CD4-positive, alpha-beta T cell treated with Interleukin-21 for 1 hour (primary cell): ENCODE measurements at regions not wholly inside any gene's neighbourhood (a gene's known extent, or its start where the extent isn't known, plus 50 kb on each side); places are given as distances from the start of the nearest gene placed in this dataset.
"Not testable (repeated sequence)": the region's sequence is repeated elsewhere in the genome, so short reads cannot be mapped to it uniquely, and the experiment has no call there.

ENCODE experiments used
- DNase-seq: peaks from one replicate; pipeline ENCODE4 v3.0.0-alpha.2; 2020

DNA sequence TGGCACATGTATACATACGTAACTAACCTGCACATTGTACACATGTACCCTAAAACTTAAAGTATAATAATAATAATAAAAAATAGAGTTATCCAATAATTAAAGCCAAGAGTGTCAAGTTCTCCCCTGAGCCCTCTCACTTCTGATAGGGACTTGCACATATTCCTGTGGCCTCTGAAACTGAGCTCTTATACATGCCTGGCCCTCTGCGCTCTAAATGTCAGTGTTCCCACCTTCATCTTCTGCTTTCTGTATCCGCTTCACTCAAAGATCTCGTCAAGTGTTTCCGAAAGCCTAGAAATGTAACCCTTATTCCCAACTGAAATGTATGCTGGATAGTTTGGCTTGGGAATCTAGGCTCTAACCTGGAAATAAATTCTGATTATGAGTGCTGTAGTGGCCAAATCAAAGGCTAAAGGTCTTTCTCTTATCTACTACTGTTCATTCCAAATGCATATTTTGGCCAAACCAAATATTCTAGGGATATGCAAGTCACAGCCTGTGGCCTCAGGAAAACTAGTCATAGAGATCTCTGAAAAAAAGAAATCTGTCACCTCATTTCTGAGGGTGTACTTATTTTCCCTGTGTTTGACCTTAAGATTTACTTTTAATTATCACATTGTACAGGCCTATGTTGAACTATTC, 99.5 kb upstream of the LYPLAL1 start:
- DNase-seq: no peak

DNA sequence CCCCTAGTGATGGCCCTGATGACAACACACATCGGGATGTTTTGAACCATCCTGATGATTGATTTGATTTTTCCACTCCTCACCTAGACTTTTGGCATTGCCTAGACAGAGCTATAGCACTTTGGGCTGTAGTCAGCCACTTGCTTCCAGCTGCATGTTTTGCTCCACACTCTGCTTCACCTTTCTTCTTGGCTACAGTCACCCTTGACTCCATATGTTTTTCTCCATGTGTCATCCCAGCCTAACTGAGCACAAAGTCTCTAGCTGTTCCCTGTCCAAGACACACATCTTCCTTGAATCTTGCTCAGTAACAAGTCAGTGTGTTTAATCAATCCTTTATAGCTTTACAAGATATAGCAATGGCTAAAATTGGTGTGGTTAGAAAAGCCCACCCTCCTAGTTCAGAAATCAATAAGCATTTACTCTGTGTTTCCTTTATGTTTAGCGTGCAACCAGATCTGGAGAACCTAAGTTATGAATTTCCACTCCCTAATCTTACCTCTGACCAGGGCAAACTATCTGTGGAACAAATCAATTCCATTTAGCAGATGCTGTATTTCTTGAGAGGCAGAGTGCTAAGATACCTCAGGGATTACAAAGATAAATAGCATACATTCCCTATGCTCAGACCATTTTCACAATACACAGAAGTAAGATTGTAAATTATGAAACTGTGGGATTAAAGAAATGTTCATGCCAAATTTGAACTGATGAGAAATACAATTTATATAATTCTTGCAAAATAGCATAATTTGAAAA, 98.4 kb upstream of the LYPLAL1 start:
- DNase-seq: no peak

DNA sequence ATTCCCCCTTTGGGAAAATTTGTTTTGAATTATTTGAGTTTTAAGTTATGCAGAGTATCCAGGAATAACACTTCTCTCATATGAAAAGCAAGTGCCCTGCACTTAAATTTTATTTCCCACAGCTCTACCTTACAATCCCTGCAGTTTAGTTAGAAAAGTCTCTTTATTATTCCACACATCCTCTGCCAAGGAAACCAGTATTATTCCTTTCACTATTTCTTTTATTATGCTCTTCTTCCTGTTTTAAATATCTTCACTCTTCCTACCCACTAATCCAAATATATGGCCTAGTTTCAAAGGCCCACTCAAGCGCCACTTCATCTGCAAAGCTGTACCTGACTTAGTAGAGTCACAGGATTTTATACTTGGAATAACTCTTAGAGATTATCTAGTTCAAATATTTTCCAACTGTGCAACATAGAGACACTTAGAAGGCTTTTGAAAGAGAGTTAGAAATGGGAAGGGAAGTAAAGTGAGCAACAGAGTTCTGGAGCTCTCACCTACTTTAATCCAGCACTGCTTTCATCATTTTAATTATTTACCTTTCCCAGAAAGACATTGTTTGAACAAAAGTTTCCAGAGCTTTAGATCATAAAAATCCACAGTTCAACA, 97.2 kb upstream of the LYPLAL1 start:
- DNase-seq: no peak

DNA sequence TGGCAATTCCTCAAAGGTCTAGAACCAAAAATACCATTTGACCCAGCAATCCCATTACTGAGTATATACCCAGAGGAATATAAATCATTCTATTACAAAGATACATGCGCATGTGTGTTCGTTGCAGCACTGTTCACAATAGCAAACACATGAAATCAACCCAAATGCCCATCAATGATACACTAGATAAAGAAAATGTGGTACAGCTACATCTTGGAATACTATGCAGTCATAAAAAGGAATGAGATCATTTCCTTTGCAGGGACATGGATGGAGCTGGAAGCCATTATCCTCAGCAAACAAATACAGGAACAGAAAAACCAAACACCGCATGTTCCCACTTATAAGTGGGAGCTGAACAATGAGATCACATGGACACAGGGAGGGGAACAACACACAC, 95.9 kb upstream of the LYPLAL1 start:
- not testable (repeated sequence) for DNase-seq

DNA sequence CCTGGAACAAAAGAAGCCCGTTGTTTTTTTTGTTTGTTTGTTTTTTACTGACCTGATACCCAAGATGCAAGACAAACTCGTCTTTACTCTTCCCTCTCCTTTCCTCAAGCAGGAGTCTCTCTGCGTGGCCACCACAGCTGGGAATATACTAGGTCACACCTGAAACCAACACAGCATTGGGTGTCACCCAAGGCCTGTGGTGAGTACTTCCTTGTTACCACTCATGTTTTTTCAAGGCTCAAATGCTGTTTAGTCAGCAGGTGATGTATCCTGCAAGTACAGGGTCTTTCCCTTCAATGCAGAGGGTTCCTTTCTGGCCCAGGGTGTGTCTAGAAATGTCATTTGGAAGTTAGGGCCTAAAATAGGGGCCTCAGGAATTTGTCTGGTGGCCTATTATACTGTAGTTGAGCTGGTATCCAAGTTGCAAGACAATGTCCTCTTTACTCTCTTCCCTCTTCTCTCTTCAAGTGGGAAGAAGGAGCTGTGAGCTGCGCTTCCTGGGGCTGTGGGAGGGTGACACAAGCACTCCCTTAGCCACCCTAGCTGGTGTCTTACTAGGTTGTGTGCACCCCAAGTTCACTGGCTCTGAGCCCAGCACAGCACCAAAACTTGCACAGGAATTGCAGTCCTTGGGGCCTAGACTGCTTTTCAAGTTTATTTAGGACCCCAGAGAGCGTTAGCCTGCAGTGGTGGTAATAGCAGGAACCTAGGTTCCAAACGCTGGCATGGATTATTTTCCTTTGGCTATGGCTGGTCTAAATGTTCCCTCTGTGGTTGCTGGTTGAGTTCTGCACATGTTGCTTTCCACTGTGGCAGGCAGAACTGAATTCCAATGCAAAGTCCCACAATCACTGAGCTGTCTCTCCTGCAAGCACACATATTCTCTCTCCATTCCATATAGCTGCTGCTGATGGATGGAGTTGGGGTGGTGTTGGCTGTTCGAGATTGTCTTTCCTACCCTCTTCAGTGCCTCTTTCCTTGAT, 91.4 kb upstream of the LYPLAL1 start:
- no peak for DNase-seq

DNA sequence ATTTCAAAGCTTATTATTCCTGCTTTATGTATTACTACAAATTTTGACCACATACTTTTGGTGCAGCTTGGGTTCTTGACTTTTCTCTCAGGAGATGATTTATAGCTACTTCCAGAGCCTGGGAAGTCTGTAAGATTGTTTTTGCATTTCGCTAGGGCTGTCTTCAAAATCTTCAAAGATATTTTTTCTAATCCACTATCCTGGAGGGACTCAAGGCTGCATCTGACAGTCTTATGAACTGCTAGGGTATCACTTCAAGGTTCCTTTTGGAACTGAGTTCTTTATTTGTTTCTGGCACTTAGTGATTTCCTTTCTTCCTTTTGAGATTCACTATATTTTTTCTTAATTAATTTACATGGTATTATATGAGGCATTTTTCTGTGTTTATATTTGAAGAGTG, 90.0 kb upstream of the LYPLAL1 start:
- DNase-seq: no peak

DNA sequence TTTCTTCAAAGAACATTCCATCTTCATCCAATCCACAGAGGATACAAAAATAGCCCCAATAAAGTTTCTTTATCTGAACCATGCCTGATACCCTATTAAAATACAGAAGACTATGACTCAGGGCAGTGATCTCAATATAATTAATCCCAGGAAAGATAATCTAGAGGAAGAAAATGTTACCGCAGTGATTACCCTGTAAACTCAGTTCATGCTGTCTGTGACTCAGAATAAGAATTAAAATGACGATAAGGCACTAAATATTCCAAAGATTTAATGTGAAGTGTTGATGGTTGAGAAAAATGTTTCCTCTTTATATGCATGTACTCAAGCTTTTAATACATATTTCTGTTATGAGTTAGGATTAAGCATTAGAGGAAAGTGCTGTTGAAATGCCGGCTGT, 88.6 kb upstream of the LYPLAL1 start:
- no peak for DNase-seq

DNA sequence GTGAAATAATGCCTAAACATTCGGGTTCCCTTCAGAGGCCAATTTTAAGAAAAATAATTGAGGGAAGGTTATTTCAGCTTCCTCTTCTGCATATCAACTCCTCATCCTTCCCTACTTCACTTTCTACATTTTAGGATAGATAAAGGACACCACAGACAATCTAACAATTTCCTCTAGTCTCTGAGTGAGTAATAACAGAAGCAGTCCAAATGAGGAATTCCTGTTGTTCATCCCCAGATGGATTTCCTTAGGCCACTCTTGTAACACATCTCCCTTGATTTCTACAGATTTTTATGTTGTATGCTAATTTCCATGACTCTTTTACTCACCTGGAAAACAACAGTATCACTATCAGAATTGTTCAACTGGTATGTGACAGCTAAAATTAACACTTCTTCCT, 87.7 kb upstream of the LYPLAL1 start:
- DNase-seq: no peak

DNA sequence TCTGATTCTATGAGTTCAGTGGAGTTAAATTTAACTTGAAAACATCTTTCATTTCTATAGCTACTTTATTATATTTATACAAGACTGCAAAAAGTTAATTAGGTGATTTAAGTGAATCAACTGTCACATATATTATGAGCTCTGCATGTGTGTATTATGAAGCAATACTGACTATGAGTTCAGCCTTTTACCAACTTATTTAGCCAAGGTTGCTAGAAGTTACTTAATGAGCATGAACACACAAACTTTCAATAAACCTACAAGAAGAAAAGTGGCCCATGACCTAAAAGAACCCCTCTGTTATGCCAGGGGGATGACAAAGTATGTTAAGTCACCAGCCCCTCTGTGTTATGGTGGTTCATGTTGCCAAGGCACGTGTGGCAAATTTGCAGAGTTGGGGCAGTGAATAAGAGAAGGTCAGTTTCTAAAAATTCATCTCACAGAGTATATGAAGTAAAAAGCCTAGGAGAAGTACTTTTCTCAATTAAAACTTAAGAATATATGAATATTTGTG, 86.7 kb upstream of the LYPLAL1 start:
- no peak for DNase-seq

DNA sequence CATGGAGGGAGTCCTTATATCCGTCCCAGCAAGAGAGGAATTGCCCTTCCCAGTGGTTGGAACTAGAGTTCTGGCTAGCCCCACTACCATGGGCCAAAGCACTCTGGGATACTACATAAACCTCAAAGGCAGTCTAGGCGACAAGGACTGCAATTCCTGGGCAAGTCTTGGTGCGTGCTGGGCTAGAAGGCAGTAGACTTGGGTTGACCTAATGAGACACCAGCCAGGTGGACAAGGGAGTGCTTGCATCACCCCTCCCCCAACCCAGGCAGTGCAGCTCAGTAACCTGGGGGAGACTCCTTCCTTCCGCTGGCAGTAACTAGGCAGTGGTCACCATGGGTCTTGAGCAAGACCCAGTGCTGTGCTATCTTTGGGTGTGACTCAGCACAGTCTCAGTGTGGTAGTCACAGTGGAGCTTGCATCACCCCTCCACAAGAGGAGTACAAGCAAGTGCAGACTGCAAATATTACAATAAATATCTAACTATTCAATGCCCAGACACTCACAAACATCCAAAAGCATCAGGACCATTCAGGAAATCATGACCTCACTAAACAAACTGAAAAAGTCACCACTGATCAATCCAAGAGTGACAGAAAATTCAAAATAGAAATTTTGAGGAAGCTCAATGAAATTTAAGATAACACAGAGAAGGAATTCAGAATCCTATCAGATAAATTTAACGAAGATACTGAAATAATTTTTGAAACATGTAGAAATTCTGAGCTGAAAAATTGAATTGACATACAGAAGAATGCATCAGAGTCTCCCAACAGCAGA, 84.7 kb upstream of the LYPLAL1 start:
- peak; percentile 19 for DNase-seq

DNA sequence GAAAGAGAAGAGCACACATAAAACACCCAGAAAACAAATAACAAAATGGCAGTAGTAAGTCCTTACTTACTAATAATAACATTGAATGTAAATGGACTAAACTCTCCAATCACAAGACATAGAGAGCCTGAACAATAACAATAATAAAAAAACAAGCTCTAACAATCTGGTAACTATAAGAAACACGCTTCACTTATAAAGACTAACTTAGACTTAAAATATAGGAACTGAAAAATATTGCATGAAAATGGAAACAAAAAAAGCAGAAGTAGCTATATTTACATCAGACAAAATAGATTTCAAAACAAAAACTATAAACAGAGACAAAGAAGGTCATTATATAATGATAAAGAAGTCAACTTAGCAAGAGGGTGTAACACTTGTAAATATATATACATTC, 83.1 kb upstream of the LYPLAL1 start:
- DNase-seq: no peak

DNA sequence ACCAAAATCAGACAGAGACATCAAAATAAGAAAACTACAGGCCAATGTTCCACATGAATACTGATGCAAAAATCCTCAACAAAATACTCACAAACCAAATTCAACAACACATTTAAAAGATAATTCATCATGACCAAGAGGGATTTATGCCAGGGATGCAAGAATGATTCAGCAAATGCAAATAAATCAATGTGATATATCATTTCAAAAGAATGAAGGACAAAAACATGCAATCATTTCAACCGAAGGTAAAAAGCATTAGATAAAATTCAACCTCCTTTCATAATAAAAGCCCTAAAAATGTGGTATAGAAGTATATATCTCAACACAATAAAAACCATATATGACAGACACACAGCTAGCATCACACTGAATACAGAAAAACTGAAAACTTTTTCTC, 81.5 kb upstream of the LYPLAL1 start:
- no peak for DNase-seq

DNA sequence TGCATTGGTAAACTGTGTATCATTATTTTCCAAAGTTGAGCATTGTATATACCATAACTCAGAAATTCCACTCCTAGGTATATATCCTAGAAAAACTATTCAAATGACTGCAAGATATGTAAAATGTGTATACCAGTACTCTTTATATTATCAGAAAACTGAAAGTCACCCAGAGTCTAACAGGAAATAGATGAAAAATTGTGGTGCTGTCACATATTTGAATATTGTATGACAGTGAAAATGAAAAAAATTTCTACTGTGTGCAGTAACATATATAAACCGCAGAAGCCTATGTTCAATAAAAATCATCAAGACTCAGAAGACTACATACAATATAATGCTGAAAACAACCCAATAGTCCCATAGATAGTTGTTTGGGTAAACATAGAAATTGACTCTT, 74.4 kb upstream of the LYPLAL1 start:
- DNase-seq: no peak

DNA sequence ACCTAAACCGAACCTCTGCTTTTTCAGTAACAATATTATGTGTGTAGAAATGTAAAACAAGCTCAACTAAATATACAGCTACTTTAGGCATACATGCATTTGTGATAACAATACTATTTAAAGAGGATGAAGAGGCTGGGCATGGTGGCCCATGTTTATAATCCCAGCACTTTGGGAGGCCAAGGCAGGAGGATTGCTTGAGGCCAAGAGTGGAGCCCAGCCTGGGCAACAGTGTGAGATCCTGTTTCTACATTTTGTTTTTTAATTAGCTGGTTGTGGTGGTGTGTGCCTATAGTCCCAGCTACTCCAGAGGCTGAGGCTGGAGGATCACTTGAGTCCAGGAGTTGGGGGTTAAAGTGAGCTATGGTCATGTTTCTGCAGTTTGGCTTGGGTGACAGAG, 73.6 kb upstream of the LYPLAL1 start:
- no peak for DNase-seq

DNA sequence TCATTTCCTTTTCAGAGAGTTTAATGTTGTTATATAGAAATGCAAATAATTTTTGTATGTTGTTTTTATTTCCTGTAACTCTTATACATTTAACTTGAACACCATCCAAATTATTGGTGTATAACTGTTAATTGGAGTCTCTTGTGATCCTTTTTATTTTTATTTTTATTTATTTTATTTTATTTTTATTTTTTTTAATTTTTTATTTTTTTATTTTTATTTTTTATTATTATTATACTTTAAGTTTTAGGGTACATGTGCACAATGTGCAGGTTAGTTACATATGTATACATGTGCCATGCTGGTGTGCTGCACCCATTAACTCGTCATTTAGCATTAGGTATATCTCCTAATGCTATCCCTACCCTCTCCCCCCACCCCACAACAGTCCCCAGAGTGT, 71.2 kb upstream of the LYPLAL1 start:
- not testable (repeated sequence) for DNase-seq

DNA sequence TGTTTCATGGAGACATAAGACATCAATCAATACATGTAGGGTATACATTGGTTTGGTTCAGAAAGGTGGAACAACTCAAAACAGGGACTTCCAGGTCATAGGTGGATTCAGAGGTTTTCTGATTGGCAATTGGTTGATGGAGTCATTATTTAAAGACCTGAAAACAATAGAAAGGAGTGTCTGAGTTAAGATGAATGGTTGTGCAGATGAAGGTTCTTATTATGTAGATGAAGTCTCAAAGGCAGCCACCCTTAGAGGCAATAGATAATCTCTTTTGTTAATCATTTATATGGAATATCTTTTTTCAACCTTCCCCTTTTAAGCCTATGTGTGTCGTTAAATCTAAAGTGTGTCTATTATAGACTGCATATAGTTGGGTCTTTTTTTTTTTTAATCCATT, 67.8 kb upstream of the LYPLAL1 start:
- no peak for DNase-seq

DNA sequence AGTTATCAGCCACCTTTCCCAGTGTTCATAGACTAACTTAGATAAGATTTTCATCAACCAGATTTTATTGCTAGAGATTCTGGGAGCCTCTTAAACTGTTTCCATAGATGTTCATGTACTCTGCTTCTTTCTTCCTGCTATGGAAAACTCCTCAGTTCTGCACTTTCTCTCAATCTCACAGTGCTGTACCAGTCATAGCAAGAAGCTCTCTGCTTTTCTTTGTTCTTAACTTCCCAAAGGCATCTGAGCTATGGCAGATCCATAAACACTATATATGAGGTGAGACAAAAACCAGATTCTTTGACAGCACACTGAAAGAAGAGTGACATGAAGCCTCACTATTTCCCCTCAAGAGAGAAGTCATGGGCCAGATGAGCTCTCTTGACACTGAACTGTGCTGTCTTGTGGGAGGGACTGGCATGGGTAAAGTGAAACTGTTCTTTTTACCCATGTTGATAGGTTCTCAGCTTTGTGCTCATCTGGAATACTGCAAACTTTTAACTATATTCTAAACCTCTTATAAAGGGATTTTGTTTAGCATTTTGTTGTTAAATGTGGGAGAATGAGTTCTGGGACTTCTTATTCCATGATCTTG, 64.2 kb upstream of the LYPLAL1 start:
- no peak for DNase-seq

DNA sequence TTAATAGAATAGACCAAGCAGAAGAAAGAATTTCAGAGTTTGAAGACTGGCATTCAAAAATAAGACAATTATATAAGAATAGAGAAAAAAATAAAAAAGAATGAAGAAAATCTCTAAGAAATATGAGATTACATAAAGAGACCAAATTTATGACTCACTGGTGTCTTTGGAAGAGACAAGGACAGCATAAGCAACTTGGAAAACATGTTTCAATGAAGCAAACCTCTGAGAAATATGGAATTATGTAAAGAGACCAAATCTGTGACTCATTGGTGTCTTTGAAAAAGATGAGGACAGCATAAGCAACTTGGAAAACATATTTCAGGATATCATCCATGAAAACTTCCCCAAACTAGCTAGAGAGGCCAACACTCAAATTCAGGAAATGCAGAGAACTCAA, 60.4 kb upstream of the LYPLAL1 start:
- no peak for DNase-seq

DNA sequence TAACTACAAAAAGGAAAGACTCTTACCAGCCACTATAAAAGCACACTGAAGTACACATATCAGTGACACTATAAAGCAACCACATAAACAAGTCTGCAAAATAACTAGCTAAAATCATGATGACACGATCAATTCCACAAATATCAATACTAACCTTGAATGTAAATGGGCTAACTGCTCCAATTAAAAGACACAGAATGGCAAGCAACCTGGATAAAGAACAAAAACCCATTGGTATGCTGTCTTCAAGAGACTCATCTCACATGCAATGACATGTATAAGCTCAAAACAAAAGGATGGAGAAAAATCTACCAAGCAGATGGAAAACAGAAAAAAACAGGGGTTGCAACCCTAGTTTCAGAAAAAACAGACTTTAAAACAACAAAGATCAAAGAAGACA, 59.7 kb upstream of the LYPLAL1 start:
- no peak for DNase-seq

DNA sequence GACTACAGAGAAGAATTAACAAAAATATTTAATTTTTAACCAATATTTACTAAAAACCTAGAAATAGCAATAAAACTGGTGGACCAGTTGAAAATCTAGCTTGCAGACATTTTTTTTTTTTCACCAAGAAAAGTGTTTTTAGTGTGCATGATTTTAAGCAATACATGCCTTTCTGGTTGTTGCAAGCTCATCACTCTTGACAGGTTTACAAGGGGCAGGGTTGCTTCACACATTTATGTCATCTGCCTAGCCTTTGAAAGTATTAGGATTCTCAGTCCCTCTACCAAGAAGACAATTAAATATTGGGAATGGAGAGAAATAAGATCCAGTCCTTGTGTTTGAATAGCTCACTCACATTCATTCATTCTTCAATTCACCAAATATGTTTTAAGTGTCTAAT, 53.8 kb upstream of the LYPLAL1 start:
- DNase-seq: no peak

DNA sequence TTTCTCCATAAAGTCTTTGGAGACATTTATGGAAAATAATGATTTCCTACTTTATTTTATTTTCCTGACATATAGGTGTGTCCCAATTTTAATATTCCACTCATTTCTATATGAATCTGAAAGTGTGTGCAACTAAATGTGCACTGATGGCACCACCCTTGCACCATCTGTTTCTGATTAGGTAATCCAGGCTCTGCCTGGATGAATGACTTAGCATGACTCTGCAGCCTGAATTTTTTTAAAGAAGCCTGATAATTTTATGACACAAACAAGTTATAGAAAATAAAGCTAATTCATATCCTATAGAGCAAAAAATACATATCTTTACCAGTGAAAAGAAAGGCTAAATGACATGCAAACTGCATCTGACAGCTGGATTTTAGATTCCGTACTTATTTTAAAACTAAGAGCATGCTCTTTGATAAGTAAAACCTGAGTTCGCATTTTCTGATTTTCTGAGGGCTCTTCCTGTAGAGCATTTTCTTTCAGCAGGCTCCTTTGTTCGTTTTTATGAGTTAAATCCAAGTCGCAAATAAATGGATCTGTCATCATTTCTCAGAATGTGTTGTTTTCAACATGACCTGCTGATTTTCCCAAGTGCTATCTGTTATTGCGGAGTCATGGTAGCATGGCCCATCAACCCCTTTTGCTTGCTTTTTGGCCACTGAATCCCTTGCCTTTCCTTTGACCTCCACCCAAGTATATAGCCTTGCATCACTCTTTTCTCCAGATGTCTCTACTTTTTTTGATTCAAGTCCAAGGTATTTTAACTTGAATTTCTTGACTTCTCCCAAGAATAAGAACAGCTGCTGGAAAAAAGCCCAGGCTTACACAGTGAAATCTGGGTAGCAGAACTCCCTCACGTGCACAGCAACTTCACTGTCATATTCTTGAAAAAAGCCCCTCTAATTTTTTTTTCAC, 52.8 kb upstream of the LYPLAL1 start:
- DNase-seq: no peak
